DMS53 treated with DMSO at 0.1 percent for 48 hours (cell line): ENCODE measurements at regions not wholly inside any gene's neighbourhood (a gene's known extent, or its start where the extent isn't known, plus 50 kb on each side); places are given as distances from the start of the nearest gene placed in this dataset.
"Not testable (repeated sequence)": the region's sequence is repeated elsewhere in the genome, so short reads cannot be mapped to it uniquely, and the experiment has no call there.

ENCODE experiments used
- DNase-seq: peaks from one replicate; lab custom pipeline; 2025; ENCODE audit not compliant: unreplicated experiment; lab: John Stamatoyannopoulos, UW

GRCh38 chr1:4463631-4464030 is 190.8 kb upstream of the AJAP1 start:
- no peak for DNase-seq

GRCh38 chr1:4464478-4464877 is 189.9 kb upstream of the AJAP1 start:
- DNase-seq: no peak

- DNase-seq: no peak
These were observed 187.2 kb upstream of the AJAP1 start for GRCh38 chr1:4467241-4467640.

- DNase-seq: no peak
These were observed 186.0 kb upstream of the AJAP1 start for GRCh38 chr1:4468386-4468785.

DNA sequence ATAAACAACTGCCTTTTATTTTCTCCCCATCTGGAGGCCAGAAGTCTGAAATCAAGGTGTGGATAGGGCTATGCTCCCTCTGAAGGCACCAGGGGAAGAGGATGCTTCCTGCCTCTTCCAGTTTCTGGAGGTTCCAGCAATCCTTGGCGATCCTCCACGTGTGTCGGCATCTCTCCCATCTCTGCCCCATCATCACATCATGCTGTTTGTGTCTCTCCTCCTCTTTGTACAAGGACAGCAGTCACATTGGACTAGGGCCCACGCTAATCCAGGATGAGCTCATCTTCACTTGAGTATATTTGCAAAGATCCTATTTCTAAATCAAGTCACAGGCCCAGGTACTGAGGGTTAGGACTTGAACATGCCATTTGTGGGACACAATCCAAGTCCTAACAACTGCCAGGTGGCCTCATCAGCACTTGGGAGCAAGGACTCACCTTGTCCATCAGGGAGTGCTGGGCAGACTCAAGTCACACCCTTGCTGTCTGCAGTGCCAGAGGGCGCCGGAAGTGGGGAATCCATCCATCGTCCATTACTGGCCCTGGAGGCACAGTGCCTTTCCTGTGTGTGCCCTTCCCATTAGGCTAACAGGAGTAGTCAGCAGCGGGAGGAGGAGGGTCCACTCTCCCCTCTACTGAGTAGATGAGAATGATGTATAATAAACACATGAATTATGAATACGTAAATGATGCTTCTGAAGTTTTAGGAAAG is 185.4 kb upstream of the AJAP1 start:
- no peak for DNase-seq

- DNase-seq: no peak
These were observed 178.0 kb upstream of the AJAP1 start for GRCh38 chr1:4476394-4476793.

- DNase-seq: no peak
These were observed 173.0 kb upstream of the AJAP1 start for GRCh38 chr1:4481451-4481850.

DNA sequence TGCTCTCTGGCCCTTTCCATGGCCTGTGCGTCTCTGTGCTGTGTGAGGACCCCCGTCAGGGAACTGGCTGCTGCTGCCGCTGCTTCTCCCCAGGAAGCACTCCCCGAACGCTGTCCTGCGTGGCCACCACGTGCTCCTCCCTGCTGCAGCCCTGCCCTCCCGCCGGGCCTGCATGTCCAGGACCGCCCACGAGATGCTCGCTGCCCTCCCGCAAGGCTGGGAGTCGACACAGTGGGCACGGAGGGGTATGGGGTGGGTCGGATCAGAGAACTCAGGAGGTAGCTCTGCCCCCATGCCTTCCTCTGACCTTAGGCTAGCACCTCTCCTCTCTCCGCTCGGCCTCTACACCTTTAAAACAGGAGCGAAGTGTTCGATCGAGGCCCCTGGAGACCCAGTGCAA is 171.9 kb upstream of the AJAP1 start:
- no peak for DNase-seq

GRCh38 chr1:4483021-4483625 is 171.3 kb upstream of the AJAP1 start:
- DNase-seq: no peak

DNA sequence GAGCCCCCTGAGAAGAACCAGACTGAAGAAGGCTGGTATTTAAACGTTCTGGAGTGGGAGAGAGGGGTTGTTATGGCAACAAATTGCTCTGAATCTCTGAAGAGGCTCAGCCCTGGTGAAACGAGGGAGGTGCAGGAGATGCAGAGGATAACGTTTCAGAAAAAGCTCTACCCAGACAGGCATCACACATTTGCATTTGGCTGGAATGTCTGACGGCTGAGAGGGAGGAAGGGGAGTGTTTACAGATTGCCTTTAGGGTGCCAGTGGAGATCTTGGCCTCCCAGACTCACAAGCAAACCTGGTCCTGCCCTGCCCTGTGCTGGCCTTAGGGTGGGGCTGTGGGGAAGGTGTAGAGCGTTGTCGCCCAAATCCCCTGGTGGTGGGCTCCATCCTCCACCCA is 169.0 kb upstream of the AJAP1 start:
- DNase-seq: no peak

DNA sequence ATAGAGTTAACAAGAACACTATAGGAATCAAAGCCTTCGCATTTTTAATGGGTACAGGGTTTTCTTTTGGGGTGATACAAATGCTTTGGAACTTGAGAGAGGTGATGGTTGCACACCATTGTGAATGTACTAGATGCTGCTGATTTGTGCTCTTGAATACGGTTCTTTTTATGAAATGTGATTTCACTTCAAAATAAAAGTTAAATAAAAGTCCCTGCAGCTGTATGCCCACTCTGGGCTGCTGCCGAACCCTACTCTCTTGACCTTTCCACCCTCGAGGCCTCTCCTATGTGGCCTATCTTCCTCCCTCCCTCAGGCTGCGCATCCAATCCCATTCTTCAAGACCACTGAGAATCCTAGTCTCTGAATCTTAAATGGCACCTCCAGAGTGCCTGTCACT is 168.5 kb upstream of the AJAP1 start:
- no peak for DNase-seq

- DNase-seq: no peak
These were observed 167.8 kb upstream of the AJAP1 start for GRCh38 chr1:4486408-4487120.

GRCh38 chr1:4488018-4488417 is 166.4 kb upstream of the AJAP1 start:
- no peak for DNase-seq

DNA sequence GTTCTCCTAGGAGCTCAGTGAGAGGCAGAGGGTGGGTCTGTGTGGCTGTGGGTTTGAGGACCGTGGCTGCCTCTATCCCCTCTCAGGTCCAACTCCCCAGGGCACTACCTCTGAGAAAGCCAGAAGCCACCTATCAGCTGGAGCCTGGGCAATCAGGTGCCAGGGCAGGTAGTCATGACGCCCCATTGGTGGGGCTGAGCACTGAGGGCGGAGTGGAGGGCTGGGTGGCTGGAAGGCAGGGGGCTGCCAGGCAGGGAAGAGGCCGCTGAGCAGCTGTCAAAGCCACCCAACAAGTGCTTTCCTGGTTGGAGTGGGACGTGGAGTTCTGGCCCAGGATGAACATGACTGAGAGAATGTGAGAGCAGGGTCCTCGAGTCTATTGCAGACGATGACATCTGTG is 164.9 kb upstream of the AJAP1 start:
- no peak for DNase-seq

GRCh38 chr1:4489992-4490391 is 164.4 kb upstream of the AJAP1 start:
- not testable (repeated sequence) for DNase-seq

- DNase-seq: no peak
These were observed 160.4 kb upstream of the AJAP1 start for GRCh38 chr1:4494027-4494426.

DNA sequence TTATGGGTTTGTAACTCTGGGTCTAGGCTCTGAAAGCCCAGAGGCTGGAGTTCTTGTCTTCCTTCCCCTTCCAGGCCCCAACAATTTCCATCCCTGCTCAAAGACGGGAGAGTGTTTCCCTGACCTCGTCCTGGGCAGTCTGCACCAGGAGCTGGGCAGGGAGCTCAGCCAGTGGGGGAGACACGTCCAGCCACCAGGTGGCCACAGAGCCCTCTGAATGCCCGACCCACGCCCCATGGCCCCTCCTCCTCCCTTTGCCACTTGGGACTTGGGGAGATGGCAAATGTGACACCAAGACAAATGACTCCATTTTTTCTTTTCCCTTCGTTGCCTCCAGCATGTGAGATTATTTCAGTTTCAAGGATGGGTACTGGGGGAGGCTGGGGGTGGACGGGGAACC is 159.9 kb upstream of the AJAP1 start:
- no peak for DNase-seq

DNA sequence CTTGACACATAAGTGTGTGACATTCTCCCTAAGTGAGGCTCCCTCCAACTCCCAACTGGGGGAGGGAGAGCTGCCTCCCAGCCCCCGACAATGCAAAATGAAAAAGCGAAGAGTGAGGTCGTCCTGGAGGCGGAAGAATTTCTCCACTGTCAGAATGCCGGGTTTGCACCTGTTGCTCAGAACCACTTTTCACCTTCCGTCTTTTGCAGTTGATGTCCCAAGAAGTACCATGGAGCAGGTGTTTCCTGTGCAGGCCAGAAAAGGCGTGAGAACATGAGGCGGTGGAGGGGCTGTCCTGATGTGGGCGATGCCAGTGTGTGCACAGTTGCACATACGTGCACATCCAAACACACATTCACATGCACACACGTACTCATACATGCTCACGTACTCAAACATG is 158.6 kb upstream of the AJAP1 start:
- no peak for DNase-seq

GRCh38 chr1:4500441-4500840 is 154.0 kb upstream of the AJAP1 start:
- no peak for DNase-seq

- DNase-seq: no peak
These were observed 147.8 kb upstream of the AJAP1 start for GRCh38 chr1:4506591-4506990.

- no peak for DNase-seq
These were observed 145.2 kb upstream of the AJAP1 start for GRCh38 chr1:4509206-4509605.

DNA sequence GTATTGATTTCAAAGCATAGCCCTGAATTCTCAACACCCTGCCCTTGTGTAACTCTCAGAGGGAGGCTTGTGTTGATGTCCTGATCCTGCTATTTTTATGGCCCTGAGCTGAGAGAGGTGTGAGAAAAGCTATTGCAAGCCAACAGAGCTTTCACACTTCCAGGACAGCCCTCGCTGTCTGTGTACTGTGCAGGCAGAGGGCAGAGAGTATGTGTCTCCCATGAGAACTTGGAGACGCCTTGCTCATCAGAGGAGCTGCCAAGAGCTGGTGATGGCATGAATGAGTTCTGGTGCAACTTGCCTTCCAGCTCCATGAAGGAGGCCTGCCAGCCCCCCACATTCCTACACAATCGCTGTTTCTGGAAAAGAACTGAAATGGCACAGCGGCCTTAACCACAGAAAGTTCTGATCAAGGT is 144.1 kb upstream of the AJAP1 start:
- DNase-seq: no peak
